ENCODE measurements at regions not wholly inside any gene's neighbourhood (a gene's known extent, or its start where the extent isn't known, plus 50 kb on each side); places are given as distances from the start of the nearest gene placed in this dataset.
"Not testable (repeated sequence)": the region's sequence is repeated elsewhere in the genome, so short reads cannot be mapped to it uniquely, and the experiment has no call there.

DNA sequence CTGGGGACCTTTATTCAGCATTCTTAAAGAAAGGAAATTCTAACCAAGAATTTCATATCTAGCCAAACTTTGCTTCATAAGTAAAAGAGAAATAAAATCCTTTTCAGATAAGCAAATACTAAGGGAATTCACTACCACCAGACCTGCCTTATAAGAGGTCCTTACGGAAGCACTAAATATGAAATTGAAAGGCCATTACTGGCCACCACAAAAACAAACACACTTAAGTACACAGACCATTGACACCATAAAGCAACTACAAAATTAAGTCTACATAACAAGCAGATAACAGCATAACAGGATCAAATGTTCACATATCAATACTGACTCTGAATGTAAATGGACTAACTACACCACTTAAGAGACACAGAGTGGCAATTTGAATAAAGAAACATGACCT, 361.4 kb upstream of the POU5F2 start:
- FAIRE-seq = no peak

DNA sequence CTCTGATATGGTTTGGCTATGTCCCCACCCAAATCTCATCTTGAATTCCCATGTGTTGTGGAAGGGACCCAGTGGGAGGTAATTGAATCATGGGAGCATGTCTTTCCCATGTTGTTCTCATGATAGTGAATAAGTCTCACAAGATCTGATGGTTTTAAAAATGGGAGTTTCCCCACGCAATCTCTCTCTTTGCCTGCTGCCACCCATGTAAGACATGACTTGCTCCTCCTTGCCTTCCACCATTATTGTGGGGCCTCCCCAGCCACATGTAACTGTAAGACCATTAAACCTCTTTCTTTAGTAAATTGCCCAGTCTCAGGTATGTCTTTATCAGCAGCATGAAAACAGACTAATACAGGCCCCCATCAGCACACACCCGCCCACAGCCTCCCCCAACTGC, 356.0 kb upstream of the POU5F2 start:
- FAIRE-seq = not testable (repeated sequence)

DNA sequence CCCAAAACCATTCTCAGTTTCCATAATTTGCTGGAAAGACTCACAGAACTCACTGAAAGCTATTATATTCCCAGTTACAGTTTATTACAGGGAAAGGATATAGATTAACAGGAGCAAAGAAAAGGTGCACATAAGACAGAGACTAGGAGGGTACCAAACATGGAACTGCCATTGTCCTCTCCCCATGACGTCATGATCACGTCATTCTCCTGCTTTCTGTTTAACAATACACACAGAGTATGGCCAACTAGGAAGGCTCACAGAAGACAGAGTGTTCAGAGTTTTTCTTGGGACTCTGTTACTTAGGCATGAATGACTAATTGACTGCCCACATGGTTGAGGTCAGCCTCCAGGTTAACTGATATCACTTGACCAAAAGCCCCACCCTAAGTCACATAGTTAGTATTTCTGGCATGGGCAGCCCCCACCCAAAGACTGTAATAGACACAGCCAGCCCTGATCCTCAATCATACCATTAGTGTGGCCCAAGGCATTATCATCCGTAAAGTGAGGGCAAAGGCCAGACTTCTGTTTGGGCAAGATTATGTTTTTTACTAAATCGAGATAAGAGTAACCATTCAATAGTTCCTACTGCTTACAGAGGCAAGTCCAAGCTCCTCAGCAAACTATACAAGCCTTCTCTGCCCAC, 353.5 kb upstream of the POU5F2 start:
- no peak for FAIRE-seq

DNA sequence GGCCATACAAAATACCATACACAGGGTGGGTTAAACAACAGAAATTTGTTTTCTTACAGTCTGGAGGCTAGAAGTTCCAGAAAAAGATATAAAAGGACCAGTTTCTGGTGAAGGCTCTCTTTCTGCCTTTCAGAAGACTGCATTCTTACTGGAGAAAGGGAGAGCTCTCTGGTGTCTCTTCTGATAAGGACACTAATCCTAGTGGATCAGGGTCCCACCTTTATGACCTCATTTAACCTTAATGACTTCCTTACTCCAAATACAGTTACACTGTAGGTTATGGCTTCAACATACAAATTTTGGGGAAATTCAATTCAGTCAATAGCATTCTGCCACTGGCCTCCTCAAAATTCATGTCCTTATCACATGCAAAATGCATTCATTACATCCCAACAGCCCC, 351.9 kb upstream of the POU5F2 start:
- FAIRE-seq = no peak

DNA sequence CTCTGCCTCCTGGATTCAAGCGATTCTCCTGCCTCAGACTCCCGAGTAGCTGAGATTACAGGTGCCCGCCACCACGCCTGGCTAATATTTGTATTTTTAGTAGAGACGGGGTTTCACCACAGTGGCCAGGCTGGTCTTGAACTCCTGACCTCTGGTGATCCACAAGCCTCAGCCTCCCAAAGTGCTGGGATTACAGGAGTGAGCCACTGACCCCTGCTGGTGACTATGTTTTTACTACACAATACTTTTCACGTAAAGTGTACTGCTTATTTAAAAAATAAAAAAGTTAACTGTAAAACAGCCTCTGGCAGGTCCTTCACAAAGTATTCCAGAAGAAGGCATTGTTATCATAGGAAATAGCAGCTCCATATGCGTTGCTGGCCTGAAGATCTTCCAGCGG, 345.2 kb upstream of the POU5F2 start:
- not testable (repeated sequence) for FAIRE-seq

DNA sequence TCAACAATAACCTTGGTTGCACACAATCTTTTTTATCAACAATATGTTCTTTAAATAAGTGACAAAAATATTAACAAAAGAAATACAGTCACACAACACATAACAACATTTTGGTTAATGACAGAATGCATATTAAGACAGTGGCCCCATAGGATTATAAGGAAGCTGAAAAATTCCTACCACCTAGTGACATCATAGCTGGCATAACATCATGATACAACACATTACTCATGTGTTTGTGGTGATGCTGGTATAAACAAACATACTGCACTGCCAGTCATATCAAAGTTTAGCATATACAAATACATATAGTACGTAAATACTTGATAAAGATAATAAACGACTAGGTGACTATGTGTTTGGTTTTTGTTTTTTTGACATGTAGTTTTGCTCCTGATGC, 344.8 kb upstream of the POU5F2 start:
- no peak for FAIRE-seq

DNA sequence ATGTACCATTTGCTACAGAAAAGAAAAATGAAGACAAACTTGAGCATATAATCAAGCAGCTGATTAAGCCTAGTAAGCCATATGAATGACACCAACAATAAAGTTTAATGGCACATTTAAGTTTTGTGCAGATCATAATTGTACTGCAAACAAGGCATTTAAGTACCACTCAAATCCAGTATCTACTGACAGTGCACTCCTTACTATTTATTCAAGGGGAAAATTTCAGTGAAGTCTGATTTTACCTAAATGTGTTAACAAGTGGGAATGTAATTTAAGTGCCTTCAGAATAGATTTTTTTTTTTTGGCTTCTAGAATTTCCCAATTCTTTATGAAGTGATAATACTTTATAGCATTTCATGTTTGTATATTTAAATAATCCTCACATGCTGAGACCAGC, 341.0 kb upstream of the POU5F2 start:
- FAIRE-seq = no peak

DNA sequence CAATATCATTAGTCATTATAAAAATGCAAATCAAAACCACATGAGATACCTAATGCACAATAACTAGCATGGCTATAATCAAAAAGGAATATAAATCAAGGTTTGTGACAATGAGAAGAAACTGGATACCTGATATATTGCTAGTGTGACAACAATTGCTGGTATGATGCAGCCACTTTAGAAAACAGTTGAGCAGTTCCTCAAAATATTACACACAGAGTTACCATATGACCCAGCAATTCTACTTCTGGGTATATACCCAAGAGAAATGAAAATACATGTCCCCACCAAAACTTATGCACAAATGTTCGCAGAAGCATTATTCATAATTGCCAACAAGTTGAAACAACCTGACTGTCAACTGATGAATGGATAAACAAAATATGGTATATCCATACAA, 339.7 kb upstream of the POU5F2 start:
- FAIRE-seq = no peak

DNA sequence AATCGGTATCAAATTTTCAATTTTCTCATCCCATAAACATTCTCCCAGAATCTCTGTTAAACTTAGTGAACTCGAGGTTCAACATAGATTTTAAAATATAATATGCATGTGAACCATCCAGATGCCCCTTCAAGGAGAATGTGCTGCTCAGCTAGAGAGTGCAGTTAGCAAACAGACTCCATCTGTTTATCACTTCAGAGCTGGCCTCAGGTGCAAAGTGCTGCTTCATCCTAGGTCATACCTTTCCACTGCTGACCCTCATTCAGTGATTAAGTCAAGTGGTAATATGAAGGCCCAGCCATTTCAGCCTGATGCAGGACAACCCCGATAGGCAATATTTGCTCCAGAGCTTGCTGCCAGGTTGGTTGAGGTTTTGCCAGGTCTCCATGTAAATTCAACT, 339.0 kb upstream of the POU5F2 start:
- FAIRE-seq = no peak

DNA sequence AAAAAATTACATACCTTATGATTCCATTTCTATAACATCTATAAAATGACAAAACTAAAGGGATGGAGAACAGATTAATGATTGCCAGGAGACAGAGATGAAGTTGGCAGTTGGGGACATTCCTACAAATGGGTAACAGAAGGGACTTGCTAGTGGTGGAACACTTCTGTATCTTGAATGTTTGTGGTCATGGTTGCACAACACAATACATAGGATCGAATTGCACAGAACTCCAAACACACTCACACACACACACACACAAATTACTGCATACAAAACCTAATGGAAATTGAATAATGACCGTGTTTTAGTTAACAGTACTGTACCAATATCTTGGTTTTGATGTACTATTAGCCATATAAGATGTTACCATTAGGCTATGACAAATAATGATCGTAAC, 330.7 kb upstream of the POU5F2 start:
- no peak for FAIRE-seq

DNA sequence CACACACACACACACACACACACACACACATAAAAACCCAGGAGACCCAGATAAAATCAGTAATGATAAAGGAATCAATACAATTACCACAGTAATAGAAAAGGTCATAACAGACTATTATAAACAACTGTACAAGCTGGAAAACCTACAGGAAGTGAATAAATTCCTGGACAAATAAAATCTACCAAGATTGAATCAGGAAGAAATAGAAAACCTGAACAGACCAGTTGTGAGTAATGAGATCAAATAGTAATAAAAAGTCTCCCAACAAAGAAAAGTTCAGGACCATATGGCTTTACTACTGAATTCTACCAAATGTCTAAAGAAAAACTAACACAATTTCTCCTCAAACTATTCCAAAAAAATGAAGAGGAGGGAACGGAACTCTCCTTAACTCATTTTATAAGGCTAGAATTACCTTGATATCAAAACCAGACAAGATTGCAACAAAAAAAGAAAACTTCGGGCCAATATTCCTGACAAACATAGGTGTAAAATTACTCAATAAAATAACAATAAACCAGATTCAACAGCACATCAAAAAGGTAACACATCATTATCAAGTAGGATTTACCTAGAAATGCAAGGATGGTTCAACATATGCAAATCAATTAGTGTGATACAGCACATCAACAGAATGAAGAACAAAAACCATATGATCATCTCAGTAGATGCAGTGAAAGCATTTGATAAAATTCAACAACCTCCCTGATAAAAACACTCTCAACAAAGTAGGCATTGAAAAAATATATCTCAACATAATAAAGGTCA, 325.2 kb upstream of the POU5F2 start:
- no peak for FAIRE-seq

DNA sequence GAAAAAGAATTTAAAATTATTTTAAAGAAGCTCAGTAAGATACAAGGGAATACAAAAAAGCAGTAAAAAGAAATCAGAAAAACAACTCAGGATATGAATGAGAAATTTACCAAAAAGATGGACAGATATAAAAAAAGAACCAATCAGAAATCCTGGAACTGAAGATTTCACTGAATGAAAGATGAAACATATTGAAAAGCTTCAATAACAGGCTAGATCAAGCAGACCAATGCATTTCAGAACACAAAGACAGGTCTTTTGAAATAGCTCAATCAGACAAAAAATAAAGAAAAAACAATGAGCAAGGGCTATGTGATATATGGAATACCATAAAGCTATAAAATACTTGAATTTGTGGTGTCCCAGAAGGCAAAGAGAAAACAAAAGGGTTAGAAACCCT, 322.6 kb upstream of the POU5F2 start:
- FAIRE-seq = no peak

DNA sequence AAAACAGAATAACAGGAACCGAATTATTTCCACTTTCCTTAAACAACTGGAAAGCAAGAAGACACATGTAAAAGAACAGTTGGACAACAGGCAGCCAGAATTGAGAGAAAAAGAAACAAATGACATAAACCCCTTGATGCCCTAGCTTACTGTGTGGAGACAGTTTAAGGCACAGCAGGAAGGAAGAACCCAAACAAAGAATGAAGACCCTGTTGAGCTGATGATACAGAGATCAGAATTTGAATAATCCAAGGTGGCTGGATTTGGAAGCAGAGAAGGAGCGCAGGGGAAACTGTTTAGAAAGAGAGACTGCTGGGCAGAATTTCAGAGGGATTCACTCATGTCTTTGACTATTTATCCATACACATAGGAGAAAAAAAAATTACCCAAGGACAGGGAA, 316.3 kb upstream of the POU5F2 start:
- no peak for FAIRE-seq

DNA sequence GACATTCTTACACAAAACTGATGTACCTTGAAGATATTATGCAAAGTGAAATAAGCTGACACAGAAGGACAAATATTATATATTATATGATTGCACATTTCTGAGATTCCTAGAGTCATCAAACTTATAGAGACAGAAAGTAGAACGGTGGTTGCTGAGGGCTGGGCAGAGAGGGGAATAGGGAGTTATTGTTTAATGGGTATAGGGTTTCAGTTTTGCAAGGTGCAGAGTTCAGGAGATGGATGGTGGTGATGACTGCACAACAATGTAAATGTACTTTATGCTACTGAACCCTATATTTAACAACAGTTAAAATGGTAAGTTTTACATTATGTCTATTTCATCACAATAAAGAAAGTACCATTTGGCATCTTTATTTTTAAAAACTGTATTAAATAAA, 315.8 kb upstream of the POU5F2 start:
- no peak for FAIRE-seq

DNA sequence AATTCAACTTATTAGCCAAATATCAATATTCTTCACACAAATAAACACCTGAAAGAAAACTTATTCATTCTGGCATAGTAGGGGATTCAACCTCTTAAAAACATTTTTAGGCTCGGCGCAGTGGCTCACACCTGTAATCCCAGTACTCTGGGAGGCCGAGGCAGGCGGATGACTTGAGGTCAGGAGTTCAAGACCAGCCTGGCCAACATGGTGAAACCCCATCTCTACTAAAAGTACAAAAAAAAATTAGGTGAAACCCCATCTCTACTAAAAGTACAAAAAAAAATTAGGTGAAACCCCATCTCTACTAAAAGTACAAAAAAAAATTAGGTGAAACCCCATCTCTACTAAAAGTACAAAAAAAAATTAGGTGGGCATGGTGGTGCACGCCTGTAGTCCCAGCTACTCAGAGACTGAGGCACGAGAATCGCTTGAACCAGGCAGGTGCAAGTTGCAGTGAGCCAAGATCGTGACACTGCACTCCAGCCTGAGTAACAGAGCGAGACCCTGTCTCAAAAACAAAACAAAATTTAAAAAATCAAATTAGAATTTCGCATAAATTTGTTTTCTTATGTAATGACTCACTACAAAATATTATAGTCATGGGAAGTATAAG, 308.0 kb upstream of the POU5F2 start:
- not testable (repeated sequence) for FAIRE-seq

DNA sequence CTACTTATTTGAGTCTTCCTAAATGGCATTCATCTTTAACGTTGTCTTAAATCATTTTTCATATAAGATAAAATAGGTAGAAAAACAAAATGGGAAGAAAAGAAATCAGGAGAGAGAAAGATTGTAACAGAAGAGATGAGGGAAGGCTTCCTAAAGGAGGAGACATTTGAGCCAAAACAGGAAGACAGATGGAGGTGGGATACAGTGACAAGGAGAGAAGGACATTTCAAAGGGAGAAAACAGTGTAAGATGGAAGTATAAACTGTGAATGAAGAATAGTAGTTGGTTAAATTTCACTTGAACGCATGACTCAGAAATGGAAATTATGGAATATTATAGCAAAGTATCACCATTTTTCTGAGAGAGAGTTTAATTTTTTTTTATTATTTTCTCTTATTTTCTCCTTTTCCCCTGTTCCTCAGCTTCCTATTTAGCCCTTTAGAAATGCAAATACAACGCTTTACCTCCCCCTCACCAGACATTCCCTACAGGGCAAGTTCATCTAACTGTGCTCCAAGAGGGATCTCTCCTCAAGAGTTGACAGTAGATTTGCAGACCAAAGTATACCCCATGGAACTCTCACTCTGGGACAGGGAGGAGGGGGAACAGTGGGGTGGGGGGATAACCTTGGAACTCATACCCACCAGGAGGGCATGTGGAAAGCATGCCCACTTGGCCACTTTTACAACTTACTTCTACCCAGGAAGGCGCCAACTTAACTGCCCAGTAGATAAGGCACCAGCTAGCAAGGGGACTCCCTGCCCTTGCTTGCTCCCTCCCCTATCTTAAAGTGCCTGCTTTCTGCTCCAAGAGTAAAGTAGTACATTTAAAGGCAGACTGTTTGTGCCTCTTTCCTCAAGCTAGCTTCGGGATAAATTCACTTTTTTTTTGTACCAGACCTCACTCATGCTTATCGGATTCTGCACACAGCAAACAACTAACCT, 304.7 kb upstream of the POU5F2 start:
- FAIRE-seq = no peak

DNA sequence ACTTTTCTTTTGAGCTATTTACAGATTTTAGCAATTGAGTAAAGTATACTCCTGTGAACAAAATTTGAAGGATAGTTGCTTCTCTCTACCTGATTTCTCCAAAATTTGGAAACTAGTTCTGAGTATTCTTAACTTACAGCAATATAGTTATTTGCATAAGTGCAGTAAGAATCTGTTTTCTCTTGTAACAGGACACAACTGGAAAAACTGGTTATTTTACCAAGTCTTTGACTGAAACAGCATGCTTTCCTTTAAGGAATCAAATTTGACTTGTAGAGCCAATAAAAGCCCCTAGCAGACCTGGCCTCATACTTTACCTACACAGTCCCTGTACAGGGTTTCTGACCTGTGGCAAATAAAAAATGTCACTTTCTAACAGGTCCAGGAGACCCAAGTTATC, 301.9 kb upstream of the POU5F2 start:
- no peak for FAIRE-seq

DNA sequence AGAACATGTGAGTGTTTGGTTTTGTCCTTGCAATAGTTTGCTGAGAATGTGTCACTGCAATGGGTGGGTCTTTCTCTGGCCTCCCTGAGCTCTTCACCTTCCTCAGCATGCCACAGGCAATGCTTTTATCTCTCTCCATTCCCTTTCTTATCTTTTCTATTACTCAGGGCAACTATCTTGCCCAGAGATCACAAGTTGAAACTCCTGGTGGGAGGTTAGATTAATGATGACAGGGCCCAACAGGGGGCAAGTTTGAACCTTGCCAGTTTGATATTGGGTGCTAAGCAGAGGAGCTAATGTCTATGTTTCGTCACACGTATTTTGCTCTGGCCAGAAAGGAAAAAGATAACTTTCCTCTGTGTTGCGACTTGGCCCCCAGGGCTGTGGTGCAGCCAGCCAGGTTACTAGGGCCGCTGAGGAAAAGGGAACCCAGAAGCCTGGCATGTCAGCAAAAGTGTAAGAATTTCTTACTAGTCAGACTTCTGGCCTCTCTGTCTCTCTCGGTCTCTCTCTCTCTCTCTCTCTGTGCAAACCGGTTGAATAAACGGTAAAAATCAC, 299.3 kb upstream of the POU5F2 start:
- no peak for FAIRE-seq

DNA sequence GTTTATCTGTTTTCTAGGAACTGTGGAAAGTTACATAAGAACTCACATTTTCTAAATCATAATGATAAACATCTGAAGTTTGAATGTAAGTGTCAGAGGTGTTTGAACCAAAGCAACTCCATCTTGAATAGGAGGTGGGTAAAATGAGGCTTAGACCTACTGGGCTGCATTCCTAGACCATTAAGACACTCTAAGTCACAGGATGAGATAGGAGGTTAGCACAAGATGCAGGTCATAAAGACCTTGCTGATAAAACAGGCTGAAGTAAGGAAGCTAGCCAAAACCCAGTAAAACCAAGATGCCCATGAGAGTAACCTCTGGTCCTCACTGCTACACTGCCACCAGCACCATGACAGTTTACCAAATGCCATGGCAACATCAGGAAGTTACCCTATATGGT, 297.7 kb upstream of the POU5F2 start:
- no peak for FAIRE-seq

DNA sequence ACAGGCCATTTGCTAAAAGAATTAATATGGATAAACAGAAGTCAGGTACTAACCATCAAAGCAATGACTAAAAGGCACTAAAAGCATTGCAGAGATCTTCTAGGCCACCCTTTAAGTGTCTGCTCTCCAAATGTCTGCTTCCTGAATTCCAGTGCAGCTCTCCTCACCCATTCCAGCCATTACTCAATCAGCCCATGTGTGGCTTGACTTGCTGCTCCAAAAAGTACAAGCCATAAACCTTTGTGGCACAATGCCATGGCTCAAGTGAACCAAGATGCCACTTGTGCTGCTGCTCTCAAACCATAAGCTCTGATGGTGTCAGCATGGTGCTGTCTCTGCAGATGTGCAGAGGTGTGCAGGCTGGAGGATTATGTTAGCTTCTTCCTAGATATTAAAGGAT, 290.2 kb upstream of the POU5F2 start:
- no peak for FAIRE-seq

DNA sequence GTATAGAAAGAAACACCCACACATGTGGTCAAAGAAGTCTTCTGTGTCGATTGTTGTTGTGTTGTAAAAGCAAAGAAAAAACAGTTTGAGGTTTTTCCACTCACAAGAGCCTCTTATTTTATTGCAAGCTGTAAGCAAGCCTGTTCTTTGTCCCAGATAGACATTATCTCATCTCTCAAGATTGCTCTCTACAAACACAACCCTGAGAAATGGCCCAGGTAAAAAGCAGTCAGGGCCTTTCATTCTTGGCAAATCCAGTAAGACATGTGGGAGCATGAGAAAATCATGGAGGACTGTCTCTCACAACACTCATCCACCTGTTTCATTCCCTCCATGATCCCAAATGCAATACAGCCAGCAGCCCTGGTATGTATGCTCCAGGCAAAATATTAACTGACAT, 286.6 kb upstream of the POU5F2 start:
- no peak for FAIRE-seq

DNA sequence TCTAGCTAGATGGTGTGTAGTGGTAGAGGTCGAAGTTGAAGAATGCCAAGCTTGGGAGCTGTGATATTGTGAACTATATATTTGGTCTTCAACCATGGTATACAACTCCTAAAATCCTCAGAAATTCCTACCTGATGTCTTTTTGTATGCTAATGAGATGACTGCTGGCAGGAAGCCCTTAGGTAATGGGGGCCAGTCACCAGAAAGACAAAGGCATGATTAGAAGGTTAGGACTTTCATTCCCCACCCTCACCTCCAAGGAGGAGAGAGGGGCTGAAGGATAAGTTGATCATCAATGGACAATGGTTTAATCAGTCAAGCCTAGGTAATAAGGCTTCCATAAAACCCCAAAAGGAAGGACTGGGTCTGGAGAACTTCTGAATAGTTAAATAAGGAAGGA, 285.7 kb upstream of the POU5F2 start:
- FAIRE-seq = no peak

Measured in TTC549 (cell line).